Stimulated activated naive B cell treated with anti-CD40 and anti-IgM and Interleukin-4, amounts not matched to agents 10 μg/mL and 1 μg/mL and 100 μg/mL, for 72 hours (primary cell): ENCODE measurements at regions not wholly inside any gene's neighbourhood (a gene's known extent, or its start where the extent isn't known, plus 50 kb on each side); places are given as distances from the start of the nearest gene placed in this dataset.

Experiments
- ATAC-seq, 2 donors: fragments of 150-1000 bp; cut with Tn5 transposase; replicated peaks; 2 replicates each; pipeline ENCODE4 v1.10.0; 2021; ENCODE audit warnings: moderate library complexity in 1 of 2
- DNase-seq: peaks from one replicate; pipeline ENCODE4 v3.0.0; 2021
- H3K27ac Mint-ChIP-seq: one replicate; pipeline ENCODE4 v1.8.0; 2022; ENCODE audit warnings: mild to moderate bottlenecking, mixed read lengths
- H3K27me3 Mint-ChIP-seq, 2 donors: one replicate each; pipeline ENCODE4 v1.8.0; 2022; ENCODE audit warnings: mixed read lengths in 2 of 2
- H3K36me3 Mint-ChIP-seq, 2 donors: one replicate each; pipeline ENCODE4 v1.8.0; 2022; ENCODE audit warnings: mixed read lengths in 2 of 2, mild to moderate bottlenecking in 1 of 2
- H3K4me1 Mint-ChIP-seq, 2 donors: one replicate each; pipeline ENCODE4 v1.8.0; 2022; ENCODE audit warnings: mixed read lengths in 2 of 2, mild to moderate bottlenecking in 1 of 2
- H3K4me3 Mint-ChIP-seq, 2 donors: one replicate each; pipeline ENCODE4 v1.8.0; 2022; ENCODE audit warnings: mild to moderate bottlenecking in 2 of 2, mixed read lengths in 2 of 2, moderate library complexity in 1 of 2
- H3K9me3 Mint-ChIP-seq, 2 donors: one replicate each; pipeline ENCODE4 v1.8.0; 2022; ENCODE audit warnings: mixed read lengths in 2 of 2, mild to moderate bottlenecking in 1 of 2

GRCh38 chr14:97638864-97639263, 841.7 kb downstream of the VRK1 start:
- Mint-ChIP-seq H3K27me3 (no peaks in the 10 kb centered on the region), H3K4me3 (no peak overlapping the region), H3K27ac (no peak overlapping the region), H3K4me1 (peaks cover 0 to 3% of the 10 kb centered on the region in 2 donors), H3K9me3 (peaks cover 0 to 3% of the 10 kb centered on the region in 2 donors), H3K36me3 (no peaks in the 10 kb centered on the region)
- ATAC-seq (no peak), DNase-seq (no peak)

GRCh38 chr14:97640031-97640430, 842.8 kb downstream of the VRK1 start:
- Mint-ChIP-seq H3K4me1 (no peaks in the 10 kb centered on the region), H3K27me3 (no peaks in the 10 kb centered on the region), H3K36me3 (no peaks in the 10 kb centered on the region), H3K9me3 (peaks cover 0 to 4% of the 10 kb centered on the region in 2 donors), H3K27ac (no peak overlapping the region), H3K4me3 (no peak overlapping the region)
- ATAC-seq (no peak), DNase-seq (no peak)

GRCh38 chr14:97641827-97642226, 844.6 kb downstream of the VRK1 start:
- Mint-ChIP-seq H3K36me3 (no peaks in the 10 kb centered on the region), H3K9me3 (peaks cover 0 to 4% of the 10 kb centered on the region in 2 donors), H3K4me1 (no peaks in the 10 kb centered on the region), H3K4me3 (no peak overlapping the region), H3K27ac (no peak overlapping the region), H3K27me3 (no peaks in the 10 kb centered on the region)
- ATAC-seq (no peak), DNase-seq (no peak)

- no peak overlapping the region for H3K27ac Mint-ChIP-seq
Measured at GRCh38 chr14:97642631-97643030, 845.4 kb downstream of the VRK1 start.

GRCh38 chr14:97644365-97644764, 847.2 kb downstream of the VRK1 start:
- Mint-ChIP-seq H3K4me1 (no peaks in the 10 kb centered on the region), H3K36me3 (no peaks in the 10 kb centered on the region), H3K9me3 (peaks cover 0 to 4% of the 10 kb centered on the region in 2 donors), H3K27ac (no peak overlapping the region), H3K27me3 (no peaks in the 10 kb centered on the region), H3K4me3 (no peak overlapping the region)
- DNase-seq (no peak), ATAC-seq (no peak)

More at GRCh38 chr14:97642631-97643030, 845.4 kb downstream of the VRK1 start:
- H3K36me3 Mint-ChIP-seq = no peaks in the 10 kb centered on the region
- no peak overlapping the region for H3K4me3 Mint-ChIP-seq
- no peak for DNase-seq
- H3K27me3 Mint-ChIP-seq = no peaks in the 10 kb centered on the region
- ATAC-seq = no peak
- H3K4me1 Mint-ChIP-seq = no peaks in the 10 kb centered on the region
- peaks cover 0 to 4% of the 10 kb centered on the region in 2 donors for H3K9me3 Mint-ChIP-seq

- ATAC-seq = no peak
- no peak for DNase-seq
- H3K36me3 Mint-ChIP-seq = no peaks in the 10 kb centered on the region
- no peaks in the 10 kb centered on the region for H3K4me1 Mint-ChIP-seq
- H3K27me3 Mint-ChIP-seq = no peaks in the 10 kb centered on the region
- H3K27ac Mint-ChIP-seq = no peak overlapping the region
- H3K9me3 Mint-ChIP-seq = no peaks in the 10 kb centered on the region
- H3K4me3 Mint-ChIP-seq = no peak overlapping the region
Measured at GRCh38 chr14:97649752-97650151, 852.6 kb downstream of the VRK1 start.

- ATAC-seq (no peak), DNase-seq (no peak)
- no peaks in the 10 kb centered on the region for H3K27me3 Mint-ChIP-seq
- no peaks in the 10 kb centered on the region for H3K4me1 Mint-ChIP-seq
- H3K27ac Mint-ChIP-seq = no peak overlapping the region
- H3K9me3 Mint-ChIP-seq = peaks cover 0 to 3% of the 10 kb centered on the region in 2 donors
- no peak overlapping the region for H3K4me3 Mint-ChIP-seq
- H3K36me3 Mint-ChIP-seq = no peaks in the 10 kb centered on the region
Measured at GRCh38 chr14:97655169-97655948, 858.2 kb downstream of the VRK1 start.

- Mint-ChIP-seq H3K9me3 (peaks cover 3% of the 10 kb centered on the region in 2 donors), H3K36me3 (no peaks in the 10 kb centered on the region), H3K4me3 (no peak overlapping the region), H3K4me1 (no peaks in the 10 kb centered on the region), H3K27ac (no peak overlapping the region), H3K27me3 (no peaks in the 10 kb centered on the region)
- DNase-seq (no peak), ATAC-seq (no peak)
Measured at GRCh38 chr14:97657609-97658008, 860.4 kb downstream of the VRK1 start.

- no peaks in the 10 kb centered on the region for H3K27me3 Mint-ChIP-seq
- no peaks in the 10 kb centered on the region for H3K4me1 Mint-ChIP-seq
- H3K9me3 Mint-ChIP-seq = peaks cover 0 to 7% of the 10 kb centered on the region in 2 donors
- no peak overlapping the region for H3K27ac Mint-ChIP-seq
- no peaks in the 10 kb centered on the region for H3K36me3 Mint-ChIP-seq
- ATAC-seq (no peak), DNase-seq (no peak)
- no peak overlapping the region for H3K4me3 Mint-ChIP-seq
Measured at GRCh38 chr14:97687944-97688630, 890.9 kb downstream of the VRK1 start.

GRCh38 chr14:97688631-97689336, 891.6 kb downstream of the VRK1 start:
- Mint-ChIP-seq H3K36me3 (no peaks in the 10 kb centered on the region), H3K9me3 (peaks cover 0 to 7% of the 10 kb centered on the region in 2 donors), H3K4me1 (no peaks in the 10 kb centered on the region), H3K27ac (no peak overlapping the region), H3K27me3 (no peaks in the 10 kb centered on the region), H3K4me3 (no peak overlapping the region)
- ATAC-seq (no peak), DNase-seq (no peak)

- Mint-ChIP-seq H3K9me3 (peaks cover 0 to 1% of the 10 kb centered on the region in 2 donors), H3K27ac (no peak overlapping the region), H3K27me3 (no peaks in the 10 kb centered on the region), H3K4me3 (no peak overlapping the region), H3K36me3 (no peaks in the 10 kb centered on the region), H3K4me1 (no peaks in the 10 kb centered on the region)
- no peak for DNase-seq
- ATAC-seq = no peak
Measured at GRCh38 chr14:97692084-97692483, 894.9 kb downstream of the VRK1 start.

- no peak for DNase-seq
- no peak overlapping the region for H3K27ac Mint-ChIP-seq
- peaks cover 0 to 6% of the 10 kb centered on the region in 2 donors for H3K4me1 Mint-ChIP-seq
- H3K4me3 Mint-ChIP-seq = no peak overlapping the region
- peaks cover 10 to 13% of the 10 kb centered on the region in 2 donors for H3K9me3 Mint-ChIP-seq
- peaks cover 0 to 7% of the 10 kb centered on the region in 2 donors for H3K27me3 Mint-ChIP-seq
- H3K36me3 Mint-ChIP-seq = no peaks in the 10 kb centered on the region
- ATAC-seq = no peak
Measured at GRCh38 chr14:97695456-97695981, 898.3 kb downstream of the VRK1 start.

- peak; percentile 80 to 89 for ATAC-seq
- no peak overlapping the region for H3K4me3 Mint-ChIP-seq
- H3K36me3 Mint-ChIP-seq = no peaks in the 10 kb centered on the region
- peaks cover 0 to 7% of the 10 kb centered on the region in 2 donors for H3K27me3 Mint-ChIP-seq
- no peak for DNase-seq
- H3K9me3 Mint-ChIP-seq = peaks cover 10 to 13% of the 10 kb centered on the region in 2 donors
- peaks cover 0 to 6% of the 10 kb centered on the region in 2 donors for H3K4me1 Mint-ChIP-seq
- no peak overlapping the region for H3K27ac Mint-ChIP-seq
Measured at GRCh38 chr14:97697772-97698171, 900.6 kb downstream of the VRK1 start.

- Mint-ChIP-seq H3K4me1 (peaks cover 0 to 6% of the 10 kb centered on the region in 2 donors), H3K27ac (no peak overlapping the region), H3K9me3 (peaks cover 16 to 17% of the 10 kb centered on the region in 2 donors), H3K36me3 (no peaks in the 10 kb centered on the region), H3K27me3 (peaks cover 0 to 10% of the 10 kb centered on the region in 2 donors), H3K4me3 (no peak overlapping the region)
- DNase-seq = no peak
- no peak for ATAC-seq
Measured at GRCh38 chr14:97699026-97699425, 901.8 kb downstream of the VRK1 start.
